ENCODE measurements at regions not wholly inside any gene's neighbourhood (a gene's known extent, or its start where the extent isn't known, plus 50 kb on each side); places are given as distances from the start of the nearest gene placed in this dataset.

GRCh38 chr12:32995623-32996022 is 99.0 kb upstream of the PKP2 start:
- TF ChIP-seq CTCF (IDR thresholded peaks at IDR 0.05), result no peak
- TF ChIP-seq POLR2A (IDR thresholded peaks at IDR 0.05), result no peak

Measured in adrenal gland (tissue), 5 donors.